ENCODE measurements at regions not wholly inside any gene's neighbourhood (a gene's known extent, or its start where the extent isn't known, plus 50 kb on each side); places are given as distances from the start of the nearest gene placed in this dataset.
"Not testable (repeated sequence)": the region's sequence is repeated elsewhere in the genome, so short reads cannot be mapped to it uniquely, and the experiment has no call there.

GRCh38 chr15:62416526-62416925 lies 251.4 kb upstream of the C2CD4B start:
- no peak for DNase-seq

- no peak for DNase-seq
Measured at GRCh38 chr15:62417439-62417838, 252.4 kb upstream of the C2CD4B start.

- not testable (repeated sequence) for DNase-seq
Measured at GRCh38 chr15:62418496-62418895, 253.4 kb upstream of the C2CD4B start.

GRCh38 chr15:62419192-62419591 lies 254.1 kb upstream of the C2CD4B start:
- no peak for DNase-seq

- DNase-seq, result not testable (repeated sequence)
Measured at GRCh38 chr15:62420371-62420770, 255.3 kb upstream of the C2CD4B start.

DNA sequence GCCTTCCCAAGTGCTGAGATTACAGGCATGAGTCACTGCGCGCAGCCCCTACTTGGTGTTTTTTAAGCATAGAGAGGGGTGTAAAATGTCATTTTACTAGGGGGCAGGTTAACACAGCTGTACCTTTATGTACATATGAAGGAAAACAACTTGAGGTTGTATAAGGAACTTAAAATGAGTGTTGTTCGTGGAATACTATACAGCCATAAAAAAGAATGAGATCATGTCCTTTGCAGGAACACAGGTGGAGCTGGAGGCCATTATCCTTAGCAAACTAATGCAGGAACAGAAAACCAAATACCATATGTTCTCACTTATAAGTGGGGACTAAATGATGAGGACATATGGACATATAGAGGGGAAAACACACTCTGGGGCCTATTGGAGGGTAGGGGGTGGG lies 256.2 kb upstream of the C2CD4B start:
- DNase-seq, result no peak

GRCh38 chr15:62426387-62426956 lies 261.4 kb upstream of the C2CD4B start:
- DNase-seq, result no peak

GRCh38 chr15:62428259-62428658 lies 263.2 kb upstream of the C2CD4B start:
- DNase-seq, result no peak

DNA sequence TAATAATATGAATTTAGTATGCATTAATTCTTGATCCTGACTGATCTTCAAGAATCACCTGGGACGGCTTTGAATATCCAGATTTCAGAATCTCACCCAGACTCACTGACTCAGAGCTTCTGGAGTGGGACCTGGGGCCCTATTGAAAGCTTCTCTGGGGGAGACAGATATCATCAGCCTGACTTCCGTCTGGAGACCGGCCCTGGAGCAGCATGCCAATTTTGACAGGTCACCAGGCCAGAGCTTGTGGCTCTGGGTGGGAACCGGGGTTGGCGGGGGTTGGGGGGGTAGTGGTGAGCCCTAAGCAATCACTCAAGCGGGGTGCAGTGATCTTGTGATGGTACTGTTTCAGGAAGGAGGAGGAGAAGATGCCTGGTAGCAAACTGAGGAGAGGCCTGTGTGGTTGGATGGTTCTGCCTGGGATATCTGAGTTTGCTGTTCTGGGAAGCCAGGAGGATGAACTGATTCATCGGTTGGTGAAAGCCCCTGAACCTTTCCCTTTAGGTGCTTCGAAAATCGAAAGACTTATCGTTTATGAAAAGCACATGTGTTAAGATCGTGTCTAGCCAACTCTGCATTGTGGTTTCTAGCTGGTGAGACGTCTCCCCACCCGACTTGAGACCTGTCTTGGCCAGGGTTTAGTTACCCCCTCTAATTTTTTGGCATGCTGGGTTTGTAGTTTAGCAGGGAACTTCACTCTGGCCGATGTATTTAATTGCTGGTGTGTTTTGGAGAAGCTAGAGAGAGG lies 263.9 kb upstream of the C2CD4B start:
- DNase-seq, result no peak

DNA sequence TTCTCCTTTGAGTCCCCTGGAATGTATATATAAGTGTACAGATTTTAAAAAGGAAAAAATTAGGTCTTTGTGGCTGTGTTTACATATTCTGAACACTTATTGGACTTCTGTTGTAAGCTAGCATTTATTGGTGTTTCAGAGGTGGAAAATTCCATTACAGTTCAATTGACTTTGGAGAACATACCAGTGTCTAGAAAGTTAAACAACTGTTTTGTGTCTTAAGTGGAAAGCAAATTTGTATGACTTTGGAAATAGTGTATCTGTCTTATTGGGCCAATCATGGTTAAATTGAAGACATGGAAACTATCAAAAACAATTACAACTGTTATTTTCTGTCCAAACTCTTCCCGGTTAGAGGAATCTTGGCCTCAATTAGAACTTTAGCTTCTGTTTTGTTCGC lies 265.0 kb upstream of the C2CD4B start:
- DNase-seq, result no peak

DNA sequence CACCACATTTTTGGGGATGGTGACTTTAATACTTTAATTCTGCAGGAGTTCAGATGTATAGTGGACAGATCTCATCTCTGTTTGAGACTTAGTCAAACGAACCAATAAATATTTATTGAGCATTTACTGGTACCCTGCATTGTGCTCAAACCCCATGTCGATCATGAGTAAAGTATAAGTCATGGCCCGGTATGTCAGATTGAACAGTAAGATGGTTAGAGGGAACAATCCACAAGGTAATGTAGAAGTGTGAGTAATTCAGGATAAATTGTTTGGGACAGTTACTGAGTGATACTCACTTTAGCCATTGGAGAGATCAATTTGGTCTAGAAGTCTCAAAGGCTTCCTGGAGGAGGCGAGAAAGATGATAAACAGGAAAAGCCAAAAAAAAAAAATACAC lies 265.5 kb upstream of the C2CD4B start:
- DNase-seq, result no peak

DNA sequence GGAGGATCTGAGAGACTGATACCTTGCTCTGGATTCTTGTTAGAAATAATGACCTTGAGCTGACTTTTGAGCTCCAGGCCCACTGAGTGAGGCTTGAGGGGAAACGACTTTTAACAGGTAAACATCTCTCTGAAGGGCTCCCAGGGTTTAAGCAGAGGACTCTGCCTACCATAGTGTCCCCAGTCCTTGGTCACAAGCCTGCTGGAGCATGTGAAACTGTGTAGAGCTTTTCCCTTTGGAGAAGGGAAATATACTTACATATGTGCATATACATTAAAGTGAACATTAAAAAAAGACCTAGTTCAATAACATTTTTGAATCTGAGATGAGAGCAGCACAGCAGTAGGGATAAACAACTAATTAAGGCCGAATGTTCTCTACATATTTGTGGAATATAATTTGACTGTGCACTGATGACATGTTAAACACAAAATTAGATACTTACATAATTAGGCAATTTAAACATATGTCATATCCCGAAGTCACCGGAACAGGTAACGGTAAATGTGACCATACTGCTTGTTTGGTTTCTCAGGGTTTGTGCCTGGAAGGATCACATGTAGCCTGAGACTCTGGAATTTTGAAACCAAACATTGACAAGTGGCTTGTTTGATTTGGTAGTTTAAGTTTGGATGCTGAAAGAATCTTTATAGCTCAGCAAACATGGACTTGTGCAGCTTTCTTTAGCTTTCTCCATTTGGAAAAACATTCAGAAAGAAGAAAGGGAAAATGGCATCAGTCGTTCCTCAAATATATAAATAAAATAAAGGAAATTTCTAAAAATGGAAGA lies 266.1 kb upstream of the C2CD4B start:
- DNase-seq, result no peak

GRCh38 chr15:62431817-62432216 lies 266.7 kb upstream of the C2CD4B start:
- no peak for DNase-seq

- DNase-seq, result no peak
Measured at GRCh38 chr15:62432702-62433398, 267.8 kb upstream of the C2CD4B start.

GRCh38 chr15:62436235-62436634 lies 271.1 kb upstream of the C2CD4B start:
- no peak for DNase-seq

- DNase-seq, result no peak
Measured at GRCh38 chr15:62437753-62438152, 272.7 kb upstream of the C2CD4B start.

GRCh38 chr15:62439543-62440016 lies 274.5 kb upstream of the C2CD4B start:
- no peak for DNase-seq

DNA sequence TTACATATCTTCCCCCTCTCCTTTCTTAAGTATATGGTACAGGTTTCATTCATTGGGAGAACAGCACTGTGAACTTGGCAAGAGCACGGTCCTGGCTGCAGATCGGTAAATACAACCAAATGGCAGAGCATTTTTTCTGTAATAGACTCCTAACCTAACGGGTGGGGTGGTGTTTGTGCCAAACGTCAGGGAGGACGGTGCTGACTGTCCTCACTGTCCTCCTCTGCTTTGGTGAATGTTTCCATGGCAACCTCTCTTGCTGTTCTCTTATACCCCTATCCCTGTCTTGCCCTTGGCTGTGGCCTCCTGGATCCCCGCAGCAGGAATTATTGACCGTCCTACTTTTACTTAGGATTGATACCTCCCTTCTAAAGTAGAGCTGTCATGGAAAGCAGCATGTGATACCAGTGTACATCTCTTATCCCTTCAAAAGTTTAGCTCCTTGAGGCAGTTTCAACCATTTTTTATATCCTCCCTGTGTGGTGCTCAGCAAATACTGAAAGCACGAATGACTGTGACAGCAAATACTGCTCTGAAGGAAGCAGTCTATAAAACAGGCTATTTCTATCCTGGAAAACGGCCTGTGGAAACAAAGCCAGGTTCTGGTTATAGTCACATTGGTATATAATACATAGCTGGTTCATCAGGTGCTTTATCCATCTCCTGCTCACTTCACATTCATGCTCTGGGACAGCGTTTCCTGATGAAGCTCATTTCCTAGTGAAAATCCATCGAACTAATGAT lies 275.4 kb upstream of the C2CD4B start:
- no peak for DNase-seq

DNA sequence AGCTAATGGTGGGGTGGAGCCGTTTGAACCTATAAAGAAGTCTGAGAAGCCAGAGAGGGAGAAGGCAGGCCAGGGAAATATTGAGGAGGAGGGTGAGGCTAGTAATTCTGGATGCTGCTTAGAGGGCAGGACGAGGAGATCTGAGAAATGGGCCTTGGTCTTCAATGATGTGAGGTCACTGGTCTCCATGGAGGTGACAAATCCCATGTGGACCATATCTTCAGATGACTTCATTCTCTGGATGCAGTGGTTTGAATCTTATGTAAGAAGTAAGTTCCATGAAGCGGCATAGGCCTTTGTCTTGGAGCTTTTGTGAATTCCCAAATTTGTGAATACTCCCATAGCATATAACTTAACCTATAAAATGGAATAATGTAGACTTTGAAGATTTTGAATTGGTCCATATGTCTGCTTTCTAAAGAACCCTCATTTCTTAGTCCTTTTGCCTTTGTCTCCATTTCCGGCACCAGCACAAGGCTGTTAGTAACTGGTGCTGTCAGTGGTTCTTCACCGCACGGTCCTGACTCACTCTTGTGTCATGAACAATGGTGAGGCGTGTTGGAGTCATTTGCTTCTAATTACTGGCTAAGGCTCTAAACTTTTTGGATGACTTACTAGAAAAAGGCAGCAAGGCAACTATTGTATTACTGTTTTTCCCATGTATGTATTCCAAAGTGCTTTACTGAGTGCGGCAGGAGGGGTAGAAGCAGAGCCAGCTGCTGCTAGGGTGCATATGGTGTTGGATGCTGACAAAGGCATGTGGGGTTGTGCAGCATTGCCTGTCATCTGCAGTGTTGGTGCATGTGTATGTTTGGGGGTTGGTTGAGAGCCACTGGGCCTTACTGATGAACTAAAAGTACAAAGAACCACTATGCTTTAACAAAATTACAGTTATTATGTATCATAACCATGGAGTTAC lies 279.3 kb upstream of the C2CD4B start:
- no peak for DNase-seq

DNA sequence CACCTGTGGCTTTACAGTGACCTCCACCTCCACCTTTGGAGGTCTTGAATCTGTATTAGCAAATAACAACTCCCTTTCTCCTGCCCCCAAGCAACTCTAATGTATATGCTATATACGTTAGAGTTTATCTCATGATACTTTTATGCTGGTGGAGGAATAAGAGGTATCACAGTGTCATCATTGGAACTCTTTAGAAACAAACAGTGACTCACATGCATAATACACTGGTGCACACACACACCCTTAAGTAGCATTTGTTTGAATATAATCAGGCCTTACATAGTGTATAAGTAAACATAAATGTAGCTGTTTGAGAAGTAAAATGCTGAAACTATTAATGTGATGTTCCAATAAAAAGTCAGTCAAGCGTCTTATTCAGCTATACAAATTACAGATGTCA lies 280.2 kb upstream of the C2CD4B start:
- no peak for DNase-seq

DNA sequence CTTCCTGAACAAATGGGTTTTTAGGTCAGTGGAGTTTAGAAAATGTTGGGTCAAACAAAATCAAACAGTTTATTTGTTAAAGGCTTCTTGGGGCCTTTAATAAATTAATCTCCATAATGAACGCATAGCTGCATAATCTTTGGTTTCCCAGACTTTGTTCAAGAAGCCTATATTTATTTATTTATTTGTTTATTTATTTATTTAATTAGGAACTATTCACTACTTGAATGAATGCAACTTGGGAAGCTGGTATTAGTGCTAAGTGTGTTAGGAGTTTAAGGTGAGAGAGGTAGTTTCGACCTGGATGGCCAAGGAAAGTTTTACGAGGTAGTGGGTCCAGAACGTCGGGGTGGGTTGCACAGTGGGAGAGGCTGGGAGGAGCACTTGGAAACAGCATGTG lies 281.9 kb upstream of the C2CD4B start:
- DNase-seq, result no peak

Data from bone marrow (tissue), 2 donors.